ENCODE measurements at regions not wholly inside any gene's neighbourhood (a gene's known extent, or its start where the extent isn't known, plus 50 kb on each side); places are given as distances from the start of the nearest gene placed in this dataset.

- DNase-seq = no peak
These were observed 456.8 kb downstream of the MAFB start for GRCh38 chr20:40232273-40232672.

GRCh38 chr20:40230486-40230885, 458.6 kb downstream of the MAFB start:
- no peak for DNase-seq

- DNase-seq = no peak
These were observed 463.4 kb downstream of the MAFB start for GRCh38 chr20:40225596-40225995.

DNA sequence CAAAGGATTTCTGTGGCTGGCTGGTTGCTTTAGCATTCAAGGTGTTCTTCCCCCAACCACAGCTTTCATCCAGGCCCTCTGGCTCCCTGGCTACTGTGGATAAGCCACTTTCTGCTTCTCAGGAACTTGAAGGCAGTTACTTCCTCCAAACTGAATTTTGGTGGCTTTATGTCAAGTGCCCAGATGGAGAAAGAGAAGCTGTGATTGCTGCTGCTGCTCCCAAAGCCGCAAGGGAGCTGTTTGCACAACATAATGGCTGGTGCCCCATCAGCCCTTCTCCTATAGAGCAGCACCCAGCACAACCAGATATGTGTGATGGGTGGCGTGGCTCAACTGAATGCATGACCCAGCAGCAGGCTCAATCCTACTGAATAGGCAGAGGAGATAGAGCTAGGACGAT, 465.2 kb downstream of the MAFB start:
- no peak for DNase-seq

DNA sequence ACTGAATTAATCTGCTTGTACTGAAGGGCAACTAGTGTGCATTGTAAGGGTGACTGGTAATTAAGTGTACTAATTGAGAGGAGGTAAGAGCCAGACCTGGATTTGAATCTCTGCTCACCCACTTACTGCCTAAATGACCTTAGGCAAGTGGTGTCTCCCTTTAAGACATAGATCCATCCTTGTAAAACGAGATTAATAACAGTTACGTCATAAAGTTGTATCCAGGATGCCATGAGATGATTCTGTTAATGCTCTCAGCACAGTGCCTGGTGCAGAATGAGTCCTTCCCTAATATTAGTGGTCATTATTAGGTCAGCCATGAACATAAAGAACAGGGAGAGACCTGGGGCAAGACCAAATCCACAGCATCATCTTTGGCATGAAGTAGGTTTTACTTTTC, 470.1 kb downstream of the MAFB start:
- no peak for DNase-seq

DNA sequence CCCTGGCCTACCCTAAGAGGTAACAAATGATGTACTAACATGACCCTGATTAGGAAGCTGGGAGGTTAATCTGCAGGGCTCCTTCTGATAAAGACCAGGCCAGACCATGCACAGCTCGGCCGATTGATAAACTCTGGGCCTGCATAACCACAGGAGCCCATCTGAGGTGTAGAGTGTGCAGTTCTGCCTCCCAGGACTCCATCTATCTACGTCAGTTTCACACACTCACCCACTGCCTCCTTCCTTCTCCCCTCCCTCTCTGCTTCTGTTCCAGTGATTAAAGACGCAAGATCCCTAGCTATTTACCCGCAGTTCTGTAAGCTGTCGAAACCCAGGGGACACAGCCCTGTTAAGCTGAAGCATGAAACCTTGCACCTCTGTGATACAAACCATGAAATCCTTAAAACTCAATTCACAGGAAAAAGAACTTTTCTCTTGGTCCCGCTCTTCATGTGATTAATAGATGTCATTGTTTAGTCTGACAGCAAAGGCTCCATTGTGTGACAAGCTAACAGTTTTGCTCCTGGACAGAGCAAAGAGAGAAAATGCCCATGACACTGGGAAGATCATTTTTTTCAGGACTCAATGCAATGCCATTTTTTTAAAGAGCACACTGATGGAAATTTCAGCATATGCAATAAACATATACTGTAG, 470.6 kb downstream of the MAFB start:
- DNase-seq = no peak

DNA sequence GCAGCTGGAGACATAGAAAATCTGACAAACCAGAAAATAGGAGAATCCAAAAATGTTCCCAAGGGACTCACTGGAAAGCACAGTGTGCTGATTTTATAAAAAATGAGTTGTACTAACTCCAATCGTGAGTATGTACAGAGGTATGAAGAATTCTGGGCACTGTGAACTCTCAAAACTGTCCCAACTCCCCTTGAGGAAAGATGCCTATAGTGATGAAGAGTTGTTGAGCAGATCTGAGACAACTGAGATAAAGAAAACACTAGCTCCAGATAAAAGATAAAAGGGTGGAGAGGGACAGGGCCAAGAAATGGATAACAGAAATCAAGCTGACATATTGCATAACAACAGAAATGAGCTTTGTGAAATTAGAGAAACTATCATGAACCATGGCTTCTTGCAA, 481.4 kb downstream of the MAFB start:
- peak; percentile 24 to 45 for DNase-seq

DNA sequence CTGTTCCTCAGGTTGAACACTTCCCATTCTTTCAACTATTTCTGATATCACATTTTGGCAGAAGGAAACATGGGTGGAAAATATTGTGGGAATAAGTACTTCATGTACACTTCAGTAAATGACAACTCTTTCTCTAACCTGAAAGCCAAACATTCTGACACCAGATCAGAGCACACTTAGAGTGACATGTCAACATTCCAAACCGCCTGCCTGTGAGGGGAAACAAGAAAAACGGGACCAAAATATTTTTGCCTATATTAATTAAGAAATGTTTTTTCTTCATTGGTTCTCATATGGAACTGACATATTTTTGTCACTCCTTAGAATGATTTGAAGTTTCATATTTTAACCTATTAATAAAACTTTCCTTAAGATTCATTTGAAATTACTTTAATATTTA, 483.1 kb downstream of the MAFB start:
- DNase-seq = no peak

DNA sequence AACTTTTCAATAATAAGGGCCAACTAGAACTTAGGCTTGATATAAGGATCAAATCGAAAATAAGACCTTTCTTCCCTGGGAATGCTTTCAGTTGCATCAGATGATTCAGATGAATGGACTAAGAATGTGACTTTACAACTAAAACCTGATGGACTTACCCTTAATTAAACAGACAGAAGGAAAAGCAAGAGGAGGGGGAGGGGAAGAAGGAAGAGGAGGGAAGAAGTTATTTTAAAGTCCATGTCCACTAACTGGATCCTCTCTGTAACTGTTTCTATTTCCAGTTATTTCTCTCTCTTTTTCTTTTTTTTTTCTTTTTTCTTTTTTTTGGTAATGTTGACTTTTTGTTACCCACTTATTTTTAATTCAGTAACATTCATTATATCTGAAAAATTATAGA, 486.0 kb downstream of the MAFB start:
- no peak for DNase-seq

DNA sequence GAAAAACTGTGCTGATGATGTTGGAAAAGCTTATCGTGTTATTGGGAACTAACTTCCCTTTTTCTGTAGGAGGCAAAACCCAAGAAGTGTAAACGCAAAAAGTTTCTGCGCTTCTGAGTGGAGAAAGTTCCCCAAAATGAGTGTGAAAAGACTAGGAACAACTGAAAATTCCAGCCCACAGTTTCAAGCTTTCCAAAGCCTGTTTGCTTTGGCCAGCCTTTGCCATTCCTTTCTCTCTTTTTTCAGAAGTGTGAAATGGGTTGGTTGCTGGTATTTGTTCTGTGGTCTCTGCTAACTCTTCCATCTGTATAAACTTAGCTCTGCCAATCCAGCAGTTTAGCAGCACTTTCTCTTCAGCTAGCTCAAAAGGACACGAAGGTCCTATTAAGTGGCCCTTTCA, 491.3 kb downstream of the MAFB start:
- peak in 1 of 2 donors; percentile 28 for DNase-seq

GRCh38 chr20:40196846-40197436, 492.1 kb downstream of the MAFB start:
- DNase-seq = no peak

GRCh38 chr20:40195742-40196141, 493.3 kb downstream of the MAFB start:
- no peak for DNase-seq

DNA sequence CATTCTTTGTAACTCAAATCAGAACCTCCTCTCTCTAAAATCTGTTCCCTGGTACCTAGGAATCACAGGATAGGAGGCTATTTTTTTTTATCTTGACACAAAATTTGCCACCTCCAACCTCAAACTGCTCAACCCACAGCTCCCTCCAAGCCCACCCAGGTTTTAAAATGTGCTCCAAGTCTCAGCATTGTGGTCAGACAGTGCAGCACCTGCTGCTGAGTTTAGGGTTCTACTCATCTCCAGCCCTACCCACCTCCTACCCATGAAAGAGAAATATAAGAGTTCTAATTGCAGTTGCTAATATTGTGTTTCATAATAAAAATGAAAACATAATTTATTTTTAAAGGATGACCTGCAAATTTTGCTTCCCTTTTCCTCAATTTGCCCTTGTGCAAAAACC, 496.5 kb downstream of the MAFB start:
- DNase-seq = no peak

DNA sequence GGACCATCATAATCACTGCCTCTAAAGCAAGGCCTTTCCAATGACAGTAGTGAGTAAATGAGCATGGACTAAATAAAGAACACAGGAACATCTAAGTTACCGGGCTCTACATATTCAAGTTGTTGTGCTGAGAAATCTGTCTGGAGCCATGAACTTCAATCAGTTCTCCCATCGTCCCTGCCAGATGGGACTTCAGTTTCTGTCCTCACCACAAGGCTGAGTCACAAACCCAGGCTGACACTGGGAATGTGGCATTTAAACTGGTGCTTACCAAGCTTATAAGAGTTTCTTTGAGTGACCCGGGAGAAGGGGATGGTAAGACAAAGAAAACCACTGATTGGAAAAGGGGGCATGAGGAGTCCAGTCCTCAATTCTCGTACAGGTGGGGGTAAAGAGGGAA, 497.0 kb downstream of the MAFB start:
- no peak for DNase-seq

GRCh38 chr20:40191573-40191972, 497.5 kb downstream of the MAFB start:
- no peak for DNase-seq

DNA sequence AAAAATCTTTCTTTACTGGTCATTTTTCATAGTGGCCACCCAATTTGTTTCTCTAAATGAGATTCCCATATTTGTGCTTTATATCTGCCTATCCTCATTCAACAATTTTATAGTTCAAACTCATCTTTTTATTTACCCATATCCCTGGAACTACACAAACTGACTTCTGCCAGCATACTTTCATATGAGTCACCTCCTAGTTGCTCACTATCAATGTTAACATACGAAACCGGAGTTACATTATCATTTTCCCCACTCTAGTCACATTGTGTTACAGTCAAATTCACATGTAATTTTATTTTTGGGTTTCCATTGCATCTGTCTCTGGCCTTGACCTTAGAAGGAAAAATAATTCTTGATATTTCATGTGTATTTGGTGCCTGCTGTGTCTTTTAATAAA, 499.4 kb downstream of the MAFB start:
- DNase-seq = no peak

DNA sequence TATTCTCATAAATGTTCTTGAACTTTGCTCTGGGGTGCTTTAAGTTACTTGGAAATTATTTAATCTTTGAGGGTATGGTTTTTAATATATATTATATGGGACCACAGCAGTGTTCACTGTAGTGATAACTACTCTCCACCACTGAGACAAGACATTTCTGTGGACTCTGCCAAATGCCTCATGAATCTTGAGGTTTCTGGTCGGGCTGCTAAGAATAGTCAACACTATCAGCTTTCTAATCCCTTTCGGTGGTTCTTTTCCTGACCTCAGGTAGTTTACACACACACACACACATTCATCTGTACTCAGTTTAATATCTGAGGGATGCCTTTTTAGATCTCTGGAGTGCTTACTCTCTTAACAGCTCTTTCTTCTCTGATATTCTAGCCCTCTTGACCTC, 500.7 kb downstream of the MAFB start:
- DNase-seq = no peak

- DNase-seq = no peak
These were observed 502.2 kb downstream of the MAFB start for GRCh38 chr20:40186826-40187225.

DNA sequence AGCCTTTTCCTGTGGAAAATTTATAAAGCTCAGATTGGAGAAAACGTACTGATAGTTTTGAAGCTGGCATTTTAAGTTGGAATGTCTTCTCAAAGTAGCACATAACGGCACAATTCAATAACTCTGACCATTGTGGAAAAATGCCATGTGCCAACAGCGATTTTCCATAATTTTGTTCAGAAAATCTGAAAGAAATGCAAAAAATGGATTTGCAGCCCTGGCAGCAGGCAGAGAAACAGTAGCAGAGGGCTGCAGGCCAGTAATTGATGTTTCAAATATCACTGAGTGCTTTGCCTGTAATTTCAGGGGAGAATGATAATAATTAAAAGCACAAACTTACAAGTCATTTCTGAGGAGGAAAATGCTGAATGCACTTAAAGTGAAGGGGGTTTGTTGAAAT, 507.4 kb downstream of the MAFB start:
- DNase-seq = no peak

GRCh38 chr20:40176098-40176841, 512.8 kb downstream of the MAFB start:
- no peak for DNase-seq

- no peak for DNase-seq
These were observed 513.7 kb downstream of the MAFB start for GRCh38 chr20:40175296-40175695.

GRCh38 chr20:40173872-40174271, 515.2 kb downstream of the MAFB start:
- no peak for DNase-seq

DNA sequence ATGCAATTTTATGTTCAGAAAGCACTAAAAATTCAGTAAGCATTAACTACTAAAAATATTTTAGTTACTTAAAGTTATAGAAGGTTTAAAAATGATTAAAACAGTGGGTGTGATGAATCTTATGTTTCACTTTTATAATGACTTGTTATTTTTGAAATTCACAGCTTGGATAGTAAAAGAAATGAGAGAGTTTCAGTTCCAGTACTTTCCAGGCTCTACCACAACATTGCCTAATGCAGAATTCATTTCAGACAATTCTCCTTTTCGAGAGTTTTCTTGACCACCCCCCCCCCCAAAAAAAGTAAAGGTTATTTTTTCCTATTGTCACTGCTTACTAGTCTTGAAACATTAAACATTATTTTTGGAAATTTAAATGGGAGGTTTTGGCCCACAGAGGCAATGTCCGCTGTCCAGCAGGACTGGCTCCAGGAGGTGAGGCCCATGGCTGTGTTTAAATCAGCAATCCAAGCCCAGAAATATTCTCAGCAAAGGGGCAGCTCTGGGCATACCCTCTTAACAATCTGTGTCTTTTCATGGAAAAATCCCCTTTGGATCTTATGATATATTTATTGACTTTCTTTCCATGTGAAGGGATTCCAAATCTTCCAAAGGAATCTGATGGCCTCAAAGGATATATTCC, 519.9 kb downstream of the MAFB start:
- no peak for DNase-seq
